HG03378 (cell line): ENCODE measurements at regions not wholly inside any gene's neighbourhood (a gene's known extent, or its start where the extent isn't known, plus 50 kb on each side); places are given as distances from the start of the nearest gene placed in this dataset.
A peak's percentile ranks its signal among the peaks of the same experiment; 100 is the strongest.
"Not testable (repeated sequence)": the region's sequence is repeated elsewhere in the genome, so short reads cannot be mapped to it uniquely, and the experiment has no call there.

Source experiments
- ATAC-seq: cut with Tn5 transposase; IDR thresholded peaks from one replicate; pipeline ENCODE4 v1.9.1; 2021; ENCODE audit warnings: mild to moderate bottlenecking, moderate library complexity; ENCODE audit not compliant: unreplicated experiment

GRCh38 chr5:98031036-98031435 lies 742.4 kb upstream of the RGMB start:
- ATAC-seq = not testable (repeated sequence)

GRCh38 chr5:98031496-98031895 lies 742.0 kb upstream of the RGMB start:
- ATAC-seq = no peak

DNA sequence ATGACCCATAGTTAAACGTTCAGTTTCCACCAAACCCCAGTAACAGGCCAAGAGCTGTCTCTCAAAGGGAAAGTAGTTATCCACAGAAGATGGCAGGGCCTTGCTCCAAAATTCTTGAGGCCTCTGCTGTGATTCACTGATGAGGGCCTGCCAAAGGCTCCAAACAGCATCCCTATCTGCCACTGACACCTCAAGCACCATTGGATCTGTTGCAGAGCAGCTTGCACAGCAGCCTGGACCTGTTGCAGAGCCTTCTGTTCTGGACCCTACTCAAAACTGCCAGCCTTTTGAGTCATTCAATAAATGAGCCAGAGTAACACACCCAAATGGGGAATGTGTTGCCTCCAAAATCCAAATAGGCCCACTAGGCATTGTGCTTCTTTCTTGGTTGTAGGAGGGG lies 741.5 kb upstream of the RGMB start:
- ATAC-seq = no peak

- no peak for ATAC-seq
Observed at GRCh38 chr5:98041661-98042060, 731.8 kb upstream of the RGMB start.

DNA sequence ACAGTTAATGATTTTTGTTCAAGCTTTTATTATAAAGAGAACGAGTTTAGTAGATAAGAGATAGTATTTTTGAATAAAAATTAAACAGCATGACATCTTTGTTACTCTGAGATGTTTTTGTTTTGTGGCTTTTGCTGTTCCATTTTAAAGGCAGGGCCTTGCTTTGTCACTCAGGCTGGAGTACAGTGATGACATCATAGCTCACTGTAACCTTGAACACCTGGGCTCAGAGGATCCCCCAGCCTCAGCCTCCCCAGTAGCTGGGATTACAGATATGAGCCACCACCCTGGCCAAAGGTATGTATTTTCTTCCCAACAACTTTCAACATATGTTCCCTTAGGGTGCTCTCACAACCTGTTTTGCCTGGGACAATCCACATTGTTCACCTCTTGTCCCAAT lies 730.9 kb upstream of the RGMB start:
- ATAC-seq = no peak

DNA sequence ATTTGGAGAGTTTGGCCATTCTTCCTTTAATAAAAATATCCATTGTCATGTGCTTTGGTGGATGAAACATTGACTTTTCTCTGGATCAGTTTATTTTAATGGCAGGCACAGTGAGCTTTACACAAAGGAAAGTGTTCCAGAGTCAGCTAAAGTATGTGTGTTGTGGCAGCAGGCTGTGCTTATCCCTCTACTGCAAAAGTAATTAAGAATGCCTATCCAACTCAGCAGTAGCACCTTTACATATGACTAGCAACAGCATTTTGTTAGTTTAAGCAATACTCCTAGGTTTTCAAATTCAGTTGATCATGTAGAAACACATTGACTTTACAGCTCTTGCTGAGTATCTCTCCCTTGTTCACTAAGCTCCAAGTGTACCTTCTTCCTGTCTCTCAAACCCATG lies 730.5 kb upstream of the RGMB start:
- ATAC-seq = no peak

- no peak for ATAC-seq
Observed at GRCh38 chr5:98050583-98050982, 722.9 kb upstream of the RGMB start.

DNA sequence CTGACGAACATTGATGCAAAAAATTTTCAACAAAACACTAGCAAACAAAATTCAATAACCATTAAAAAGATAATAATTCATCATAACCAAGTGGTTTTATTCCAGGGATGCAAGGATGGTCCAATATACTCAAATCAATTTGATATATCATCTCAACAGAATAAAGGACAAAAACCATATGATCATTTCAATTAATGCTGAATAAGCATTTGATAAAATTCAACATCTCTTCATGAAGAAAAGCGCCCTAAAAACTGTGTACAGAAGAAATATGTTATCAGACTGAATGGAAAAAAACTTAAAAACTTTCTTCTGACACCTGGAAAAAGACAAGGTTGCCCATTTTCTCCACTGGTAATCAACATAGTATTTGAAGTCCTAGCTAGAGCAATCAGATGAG lies 720.3 kb upstream of the RGMB start:
- ATAC-seq = no peak

GRCh38 chr5:98060148-98060547 lies 713.3 kb upstream of the RGMB start:
- no peak for ATAC-seq

DNA sequence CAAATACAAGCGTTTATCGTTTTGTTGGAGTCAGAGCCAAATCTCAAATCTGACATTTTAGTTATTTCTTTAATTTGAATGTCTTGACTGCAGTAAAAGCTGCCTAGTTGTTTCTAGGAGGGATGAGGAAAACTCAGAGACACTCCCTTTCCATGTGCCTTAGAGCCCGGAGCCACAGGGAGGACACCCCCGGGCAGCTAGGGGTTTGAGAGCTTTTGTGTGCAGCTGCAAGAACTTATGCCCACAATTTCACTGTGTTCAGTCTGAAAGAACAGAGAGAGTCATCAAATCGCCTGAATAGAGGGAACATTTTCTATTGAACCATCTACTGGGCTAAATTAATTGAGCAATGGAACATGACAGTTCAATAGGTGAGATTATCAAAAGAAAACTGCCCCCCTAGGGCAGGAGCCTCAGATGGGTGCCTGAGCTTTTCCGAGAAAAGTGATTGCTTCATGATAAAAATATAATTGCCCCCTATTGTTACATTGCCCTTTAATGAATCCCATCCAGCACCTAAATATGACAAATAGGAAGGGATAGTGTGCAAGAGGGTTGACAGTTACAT lies 709.3 kb upstream of the RGMB start:
- no peak for ATAC-seq

GRCh38 chr5:98065261-98065909 lies 708.1 kb upstream of the RGMB start:
- ATAC-seq = no peak

DNA sequence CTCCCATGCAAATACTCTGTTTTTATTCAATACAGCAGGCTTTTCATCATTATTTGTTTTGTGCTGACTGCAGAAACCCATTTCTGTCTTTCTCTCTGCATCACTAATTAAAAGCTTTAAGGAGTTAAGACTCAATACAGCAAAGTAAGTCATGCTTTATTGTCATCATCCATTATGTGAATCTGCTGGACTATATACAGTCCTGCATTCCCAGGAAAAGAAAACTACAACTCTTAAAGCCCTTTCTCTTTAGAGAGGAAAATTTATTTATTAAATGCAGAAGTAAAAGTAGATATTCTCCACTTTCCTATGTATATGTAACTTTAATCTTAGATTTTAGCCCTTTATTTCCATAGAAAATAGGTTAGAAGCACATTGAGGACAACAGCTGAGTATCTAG lies 706.6 kb upstream of the RGMB start:
- ATAC-seq = no peak

- ATAC-seq = peak; percentile 76
Observed at GRCh38 chr5:98069876-98070512, 703.5 kb upstream of the RGMB start.

- ATAC-seq = no peak
Observed at GRCh38 chr5:98072921-98073320, 700.5 kb upstream of the RGMB start.

DNA sequence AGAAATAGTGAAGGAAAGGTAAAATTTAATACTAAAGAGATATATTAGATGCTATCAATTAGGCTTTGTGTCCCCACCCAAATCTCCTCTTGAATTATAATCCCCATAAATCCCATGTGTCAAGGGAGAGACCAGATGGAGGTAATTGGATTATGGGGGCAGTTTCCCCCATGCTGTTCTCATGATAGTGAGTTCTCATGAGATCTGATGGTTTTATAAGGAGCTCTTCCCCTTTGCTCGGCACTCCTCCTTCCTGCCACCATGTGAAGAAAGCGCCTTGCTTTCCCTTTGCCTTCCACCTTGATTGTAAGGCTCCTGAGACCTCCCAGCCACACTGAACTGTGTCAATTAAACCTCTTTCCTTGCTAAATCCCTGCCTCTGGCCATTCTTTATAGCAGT lies 697.0 kb upstream of the RGMB start:
- no peak for ATAC-seq

DNA sequence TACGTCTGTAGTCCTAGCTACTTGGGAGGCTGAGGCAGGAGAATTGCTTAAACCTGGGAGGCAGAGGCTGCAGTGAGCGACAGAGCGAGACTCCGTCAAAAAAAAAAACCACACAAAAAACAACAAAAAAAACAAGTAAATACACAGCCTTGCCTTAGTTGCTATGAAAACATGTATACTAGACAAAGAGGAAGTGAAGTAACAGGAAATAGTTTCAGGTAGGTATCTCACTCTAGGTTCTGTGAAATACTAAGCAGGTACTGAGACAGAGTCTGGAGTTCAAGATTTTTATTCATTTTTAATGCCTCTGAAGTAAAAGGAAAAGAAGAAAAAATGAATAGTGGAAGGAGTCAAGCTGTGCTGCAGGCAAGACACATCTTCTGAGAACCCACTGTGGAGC lies 687.9 kb upstream of the RGMB start:
- no peak for ATAC-seq

DNA sequence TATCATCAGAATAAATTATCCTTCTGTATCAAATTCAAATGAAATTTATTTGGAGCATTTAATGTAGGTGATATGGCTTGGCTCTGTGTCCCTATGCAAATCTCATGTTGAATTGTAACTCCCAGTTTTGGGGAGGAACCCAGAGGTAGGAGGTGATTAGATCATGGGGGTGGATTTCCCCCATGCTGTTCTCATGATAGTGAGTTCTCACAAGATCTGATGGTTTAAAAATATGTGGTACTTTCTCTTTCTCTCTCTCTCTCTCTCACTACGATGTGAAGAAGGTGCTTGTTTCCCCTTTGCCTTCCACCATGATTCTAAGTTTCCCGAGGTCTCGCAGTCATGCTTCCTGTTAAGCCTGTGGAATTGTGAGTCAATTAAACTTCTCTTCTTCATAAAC lies 678.4 kb upstream of the RGMB start:
- ATAC-seq = no peak

DNA sequence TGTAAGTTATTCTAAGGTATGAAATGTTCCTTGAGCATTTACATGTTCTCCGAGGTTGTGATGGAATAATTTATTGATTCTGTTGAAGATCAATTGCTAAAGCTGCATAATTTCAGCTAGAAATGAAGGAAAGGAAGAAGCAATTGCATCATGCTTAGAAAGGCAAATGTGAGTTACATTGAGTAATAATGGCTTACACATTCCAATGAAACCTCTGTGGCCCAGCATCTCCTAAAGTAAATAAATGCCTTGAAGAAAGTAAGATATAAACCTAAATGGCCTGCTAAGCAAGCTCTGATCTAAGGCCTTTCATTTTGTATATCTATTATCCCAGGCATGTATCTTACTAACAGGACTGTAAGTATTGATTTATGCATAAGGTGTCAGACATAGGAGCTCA lies 677.3 kb upstream of the RGMB start:
- ATAC-seq = no peak

- ATAC-seq = no peak
Observed at GRCh38 chr5:98099448-98100105, 673.9 kb upstream of the RGMB start.

DNA sequence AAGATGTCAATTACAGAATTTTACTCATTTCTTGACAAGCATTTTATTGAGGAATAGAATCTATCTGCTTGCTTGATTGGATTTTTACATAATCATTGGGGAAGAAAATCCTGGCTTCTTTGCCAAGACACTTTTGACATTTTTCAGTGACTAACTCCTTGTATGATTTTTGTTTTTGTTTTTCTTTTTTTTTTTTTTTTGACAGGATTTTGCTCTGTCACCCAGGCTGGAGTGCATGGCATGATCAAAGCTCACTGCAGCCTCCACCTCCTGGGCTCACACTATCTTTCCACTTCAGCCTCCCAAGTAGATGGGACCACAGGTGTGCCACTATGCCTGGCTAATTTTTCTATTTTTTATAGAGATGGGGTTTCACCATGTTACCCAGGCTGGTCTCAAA lies 672.3 kb upstream of the RGMB start:
- ATAC-seq = no peak

DNA sequence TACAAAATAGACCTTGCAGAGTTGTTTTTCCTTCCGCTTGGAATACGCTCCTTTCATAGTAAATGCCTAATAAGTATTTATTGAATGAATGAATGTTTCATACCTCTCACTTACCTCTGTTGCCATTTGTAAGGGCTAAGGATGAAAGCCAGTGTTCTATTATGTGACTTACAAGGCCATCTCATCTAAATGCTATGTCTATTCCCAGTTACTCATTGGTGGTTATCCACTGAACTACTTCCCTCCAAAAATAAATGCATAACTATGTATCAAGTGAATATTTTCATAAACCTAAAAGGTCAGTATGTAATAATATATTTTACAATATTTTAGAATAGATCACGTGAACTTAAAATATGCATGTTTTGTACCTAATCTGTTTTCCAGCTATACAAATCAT lies 670.5 kb upstream of the RGMB start:
- no peak for ATAC-seq

- no peak for ATAC-seq
Observed at GRCh38 chr5:98103807-98104206, 669.7 kb upstream of the RGMB start.
